Pulmonary artery endothelial cell (primary cell): ENCODE measurements at regions not wholly inside any gene's neighbourhood (a gene's known extent, or its start where the extent isn't known, plus 50 kb on each side); places are given as distances from the start of the nearest gene placed in this dataset.

ENCODE experiments used
- DNase-seq: peaks from one replicate; pipeline ENCODE4 v3.0.0-alpha.2; 2011; ENCODE audit warnings: low read depth, low spot score

- no peak for DNase-seq
Observed at GRCh38 chr11:103850419-103851165, 185.8 kb upstream of the DDI1 start.

GRCh38 chr11:103851166-103851651 is 185.2 kb upstream of the DDI1 start:
- DNase-seq = no peak
